ENCODE measurements at regions not wholly inside any gene's neighbourhood (a gene's known extent, or its start where the extent isn't known, plus 50 kb on each side); places are given as distances from the start of the nearest gene placed in this dataset.

GRCh38 chr11:13800901-13801300 lies 132.4 kb downstream of the FAR1 start:
- no peak for TF ChIP-seq NFYB (CRISPR knock-in tag; conservative IDR thresholded peaks at IDR 0.05; ENCODE audit: low read depth)
- TF ChIP-seq CTCF (IDR thresholded peaks at IDR 0.05): no peak
- TF ChIP-seq NR1H2 (CRISPR knock-in tag; IDR thresholded peaks at IDR 0.05): no peak
- TF ChIP-seq ZNF121 (CRISPR knock-in tag; IDR thresholded peaks at IDR 0.05): no peak
- TF ChIP-seq NR2C2 (CRISPR knock-in tag; IDR thresholded peaks at IDR 0.05): no peak
